H7 (cell line): ENCODE measurements at regions not wholly inside any gene's neighbourhood (a gene's known extent, or its start where the extent isn't known, plus 50 kb on each side); places are given as distances from the start of the nearest gene placed in this dataset.

Source experiments
- DNase-seq: peaks from one replicate; pipeline ENCODE4 v3.0.0; 2012
- H3K27me3 ChIP-seq: 2 replicates; pipeline ENCODE4 v1.6.0; 2011; ENCODE audit warnings: mild to moderate bottlenecking, low read length; ENCODE audit not compliant: control insufficient read depth, insufficient read depth
- H3K36me3 ChIP-seq: replicated peaks from 2 replicates; pipeline ENCODE4 v1.5.1; 2011; ENCODE audit warnings: low read length; ENCODE audit not compliant: control insufficient read depth, insufficient read depth
- H3K4me3 ChIP-seq: 2 replicates; pipeline ENCODE4 v1.5.1; 2011; ENCODE audit warnings: low read depth, mild to moderate bottlenecking, control low read depth, low read length, moderate library complexity; ENCODE audit not compliant: insufficient read depth

DNA sequence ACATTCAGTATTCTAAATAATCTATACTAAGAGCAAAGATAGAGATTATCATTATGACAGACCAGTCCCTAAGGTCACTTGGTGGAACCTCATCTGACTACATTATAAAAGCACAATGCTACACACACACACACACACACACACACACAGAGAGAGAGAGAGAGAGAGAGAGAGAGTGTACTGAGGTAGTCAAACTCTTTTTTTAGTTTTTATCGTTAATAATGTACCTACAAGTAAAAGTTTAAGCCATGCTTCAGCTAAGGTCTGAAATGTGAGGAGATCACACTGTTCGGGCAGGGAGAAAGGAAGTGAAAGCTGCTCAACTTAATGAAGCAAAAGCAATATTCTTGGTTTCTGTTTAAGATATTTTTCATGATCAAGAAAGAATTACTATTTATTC lies 75.8 kb upstream of the CCDC160 start:
- H3K4me3 ChIP-seq, result no peak overlapping the region
- DNase-seq, result no peak
- no peaks in the 10 kb centered on the region for H3K36me3 ChIP-seq
- no peaks in the 10 kb centered on the region for H3K27me3 ChIP-seq

- no peaks in the 10 kb centered on the region for H3K36me3 ChIP-seq
- DNase-seq, result no peak
- no peak overlapping the region for H3K4me3 ChIP-seq
- H3K27me3 ChIP-seq, result no peaks in the 10 kb centered on the region
Measured at GRCh38 chrX:134162032-134162431, 75.0 kb upstream of the CCDC160 start.

- Histone ChIP-seq H3K27me3 (no peaks in the 10 kb centered on the region), H3K4me3 (no peak overlapping the region), H3K36me3 (no peaks in the 10 kb centered on the region; the same call in 1 of the 2 replicates)
- DNase-seq, result no peak
Measured at GRCh38 chrX:134163836-134164235, 73.1 kb upstream of the CCDC160 start.

GRCh38 chrX:134167591-134168203 lies 69.3 kb upstream of the CCDC160 start:
- H3K27me3 ChIP-seq, result no peaks in the 10 kb centered on the region
- no peak for DNase-seq
- H3K4me3 ChIP-seq, result no peak overlapping the region
- peaks cover 13% of the 10 kb centered on the region for H3K36me3 ChIP-seq

DNA sequence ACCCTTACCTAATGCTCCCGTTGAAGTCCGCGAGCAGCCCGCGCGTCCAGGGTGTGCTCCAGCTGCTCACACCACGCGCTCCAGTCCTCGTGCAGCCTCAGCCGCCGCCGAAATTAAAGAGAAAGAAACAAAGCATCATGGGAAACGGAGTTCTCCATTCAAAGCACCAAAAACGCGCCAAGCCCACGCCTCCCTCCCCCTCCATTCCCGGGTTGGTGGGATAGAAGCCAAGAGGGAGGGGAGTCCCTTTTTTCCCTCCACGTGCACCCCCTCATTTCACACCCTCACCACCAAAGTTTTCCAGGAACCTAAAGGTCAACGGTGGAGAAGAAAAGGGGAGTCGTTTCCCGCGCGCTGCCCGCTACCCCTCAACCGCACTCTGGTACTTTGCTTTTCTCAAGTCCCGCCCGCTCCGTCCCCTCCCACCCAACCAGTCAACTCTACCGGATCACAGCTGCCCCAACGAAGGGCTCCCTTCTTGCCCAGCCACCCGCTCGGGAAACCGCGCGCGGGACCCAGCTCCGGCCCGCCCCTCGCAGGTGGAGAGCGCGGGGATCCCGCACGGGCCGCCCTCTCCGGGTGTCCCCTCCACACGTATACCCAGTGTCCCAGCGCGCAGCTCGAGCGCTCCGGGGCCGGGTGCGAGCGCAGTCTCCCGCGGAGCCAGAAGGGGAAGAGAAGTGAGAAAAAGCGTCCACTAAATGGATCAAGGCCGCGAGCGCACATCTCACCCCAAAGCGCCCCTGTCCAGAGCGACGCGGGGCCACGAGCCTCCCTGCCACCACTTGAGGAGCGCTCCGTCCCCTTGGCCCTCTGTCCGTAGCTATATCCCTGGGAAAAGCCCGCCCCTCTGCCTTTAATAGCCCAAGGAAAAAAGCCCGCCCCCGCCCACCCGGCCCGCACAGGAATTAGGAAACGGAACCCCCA lies 65.1 kb upstream of the CCDC160 start:
- DNase-seq, result peak; percentile 64
- peaks cover 16% of the 10 kb centered on the region for H3K36me3 ChIP-seq
- peak overlapping the region; percentile 88 for H3K4me3 ChIP-seq
- H3K27me3 ChIP-seq, result no peaks in the 10 kb centered on the region

DNA sequence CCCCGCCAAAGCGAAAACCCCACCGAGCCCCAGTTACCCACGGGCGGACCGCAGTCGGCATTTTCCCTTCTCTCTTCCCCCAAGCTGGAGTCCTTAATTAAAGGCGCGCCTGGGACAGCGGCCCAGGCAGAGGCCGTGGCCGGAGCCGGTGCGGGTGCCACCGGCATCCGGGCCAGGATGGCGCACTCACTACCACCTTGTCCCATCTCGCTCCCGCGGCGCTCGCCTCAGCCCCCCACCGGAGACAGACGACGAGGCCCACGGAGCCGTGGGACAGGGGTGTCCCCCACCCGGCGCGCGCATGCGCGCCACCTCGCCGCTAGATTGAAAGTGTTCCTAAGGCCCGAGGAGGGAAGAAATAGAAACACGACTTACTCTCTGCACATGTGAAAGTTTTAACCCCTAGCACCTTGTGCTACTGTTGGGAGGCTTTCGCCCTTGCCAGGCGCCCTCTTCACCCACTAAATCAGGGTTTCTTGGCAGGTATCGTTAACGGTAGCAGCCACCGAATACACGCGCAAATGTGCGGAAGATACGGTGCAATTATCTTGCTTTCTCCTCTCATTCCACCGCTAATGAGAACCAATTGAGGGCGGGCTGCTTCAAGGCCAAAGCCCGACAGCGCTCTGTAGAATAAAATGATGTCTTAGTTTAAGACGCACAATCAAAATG lies 64.3 kb upstream of the CCDC160 start:
- DNase-seq, result peak; percentile 55
- H3K4me3 ChIP-seq, result peak overlapping the region; percentile 88
- H3K27me3 ChIP-seq, result no peaks in the 10 kb centered on the region
- H3K36me3 ChIP-seq, result peaks cover 16% of the 10 kb centered on the region

DNA sequence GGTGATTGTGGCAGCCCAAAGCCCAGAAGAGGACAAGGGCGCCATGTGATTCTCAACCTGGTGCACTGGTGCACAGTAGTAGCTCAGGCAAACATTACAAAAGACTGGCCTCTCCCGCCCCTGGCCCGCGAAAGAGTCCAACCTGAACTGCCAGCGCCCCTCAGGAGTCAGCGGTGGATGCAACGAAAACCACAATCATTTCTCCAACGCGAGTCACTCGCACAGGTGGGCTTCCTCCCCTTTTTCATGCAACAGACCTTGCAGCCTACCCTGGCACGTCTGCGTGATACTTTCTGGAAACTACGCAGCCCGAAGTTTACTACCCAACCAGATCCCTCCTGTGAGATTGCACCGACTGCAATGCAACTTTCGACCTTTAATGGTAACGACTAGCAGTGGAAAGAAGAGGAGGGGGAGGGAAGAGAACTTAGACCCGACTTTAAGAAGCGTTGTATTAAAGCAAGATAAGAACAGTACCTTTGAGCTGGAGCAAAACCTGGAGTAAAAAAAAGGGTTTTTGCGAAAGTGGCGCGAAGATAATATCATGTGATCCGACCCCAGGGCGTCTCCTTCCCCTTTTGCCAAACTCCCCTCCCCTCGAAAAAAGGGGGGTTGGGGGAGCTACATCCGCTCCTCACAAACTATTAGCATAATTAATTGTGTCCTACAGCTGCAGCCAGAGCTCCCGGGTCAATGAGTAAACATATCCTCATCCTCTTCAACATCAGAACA lies 63.3 kb upstream of the CCDC160 start:
- no peaks in the 10 kb centered on the region for H3K27me3 ChIP-seq
- peak overlapping the region; percentile 88 for H3K4me3 ChIP-seq
- DNase-seq, result peak; percentile 76
- H3K36me3 ChIP-seq, result peaks cover 16% of the 10 kb centered on the region

DNA sequence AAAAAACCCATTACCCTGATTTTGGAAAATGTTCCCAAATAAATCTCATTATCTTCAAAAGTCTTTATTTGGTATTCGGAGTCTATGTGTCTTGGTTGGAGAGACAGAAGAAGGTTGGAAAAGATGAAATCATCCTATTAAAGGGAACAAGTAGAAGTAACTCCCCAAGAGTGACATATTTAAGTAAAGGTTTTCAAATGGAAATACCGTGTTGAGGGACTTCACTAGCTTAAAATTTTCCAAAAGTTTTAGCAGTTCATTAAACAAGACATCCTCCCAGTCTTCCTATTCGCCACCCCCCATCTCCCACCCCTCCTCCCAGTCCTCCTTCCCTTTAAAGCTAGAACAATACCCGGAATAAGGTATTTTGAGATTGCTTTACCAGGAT lies 62.7 kb upstream of the CCDC160 start:
- no peaks in the 10 kb centered on the region for H3K27me3 ChIP-seq
- peak; percentile 49 for DNase-seq
- peak overlapping the region; percentile 88 for H3K4me3 ChIP-seq
- H3K36me3 ChIP-seq, result peaks cover 16% of the 10 kb centered on the region

DNA sequence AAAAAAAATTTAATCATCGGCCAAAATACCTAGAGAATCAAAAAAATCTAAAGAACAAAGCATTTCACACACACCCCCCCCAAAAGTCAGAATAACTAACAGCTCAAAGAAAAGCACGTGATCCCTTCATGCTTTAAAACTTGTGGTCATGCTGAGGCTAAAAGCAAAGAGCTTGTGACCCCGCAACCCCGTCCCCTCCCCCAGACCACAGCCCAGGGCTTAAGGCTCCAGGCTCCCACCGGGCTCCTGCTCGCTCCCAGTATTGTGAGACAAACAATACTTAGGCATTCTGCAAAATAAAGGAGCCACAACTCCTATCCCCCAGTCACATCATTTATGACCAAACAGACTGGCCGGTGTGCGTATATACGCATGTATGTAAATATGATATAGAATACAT lies 62.1 kb upstream of the CCDC160 start:
- Histone ChIP-seq H3K4me3 (peak overlapping the region; percentile 10; the same call in 1 of the 2 replicates), H3K27me3 (no peaks in the 10 kb centered on the region), H3K36me3 (peaks cover 14% of the 10 kb centered on the region)
- peak; percentile 70 for DNase-seq

DNA sequence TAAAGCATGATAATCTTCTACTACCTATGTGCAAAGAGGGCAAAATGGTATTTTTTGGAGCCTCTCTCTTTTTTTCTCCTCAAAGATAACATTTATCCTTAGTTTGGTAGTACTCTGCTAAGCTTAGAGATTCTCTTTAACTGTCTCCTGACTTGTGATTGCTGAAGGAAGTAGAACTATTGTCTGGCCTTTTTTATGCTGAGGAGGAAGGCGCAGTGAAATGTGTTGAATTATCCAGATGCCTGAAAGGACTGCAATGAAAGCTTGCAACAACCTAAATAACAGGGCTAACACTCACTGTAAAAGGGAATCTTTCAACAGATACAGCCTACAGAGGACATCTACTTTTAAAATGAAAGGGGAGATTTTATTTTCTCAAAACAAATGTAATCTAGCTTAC lies 59.5 kb upstream of the CCDC160 start:
- peaks cover 1% of the 10 kb centered on the region for H3K27me3 ChIP-seq
- H3K4me3 ChIP-seq, result no peak overlapping the region
- H3K36me3 ChIP-seq, result peaks cover 3% of the 10 kb centered on the region
- DNase-seq, result peak; percentile 10

DNA sequence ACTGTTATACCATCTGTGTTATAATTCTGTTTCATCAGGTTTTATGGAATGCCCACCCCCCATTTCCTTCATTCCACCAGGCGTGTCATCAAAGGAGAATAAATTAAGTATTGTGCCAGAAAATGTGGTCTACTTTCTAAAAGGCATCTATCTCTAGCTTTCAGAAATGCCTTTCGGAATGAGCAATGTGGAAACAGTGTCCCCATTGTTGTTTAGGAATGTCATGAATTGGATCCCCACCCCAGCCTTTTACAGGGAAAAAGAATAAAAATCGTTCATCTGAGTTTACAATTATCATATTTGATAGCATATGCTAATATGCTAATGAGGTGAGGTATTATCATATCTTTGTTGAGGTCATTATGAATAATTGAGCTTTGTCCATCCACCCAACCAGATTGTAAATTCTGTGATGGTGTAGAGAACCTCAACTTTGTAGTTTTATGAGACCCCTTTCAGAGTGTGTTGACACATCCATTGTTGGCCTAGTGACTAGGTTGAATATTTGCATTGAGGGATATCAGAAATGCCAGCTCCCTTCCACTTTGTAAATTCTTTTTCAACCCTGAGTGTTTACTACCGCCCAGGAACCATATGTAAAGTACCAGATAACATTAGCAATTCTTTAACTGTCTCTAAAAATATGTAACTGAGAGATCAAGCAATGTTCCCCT lies 56.2 kb upstream of the CCDC160 start:
- Histone ChIP-seq H3K36me3 (no peaks in the 10 kb centered on the region), H3K27me3 (peaks cover 3% of the 10 kb centered on the region), H3K4me3 (no peak overlapping the region)
- DNase-seq, result no peak

DNA sequence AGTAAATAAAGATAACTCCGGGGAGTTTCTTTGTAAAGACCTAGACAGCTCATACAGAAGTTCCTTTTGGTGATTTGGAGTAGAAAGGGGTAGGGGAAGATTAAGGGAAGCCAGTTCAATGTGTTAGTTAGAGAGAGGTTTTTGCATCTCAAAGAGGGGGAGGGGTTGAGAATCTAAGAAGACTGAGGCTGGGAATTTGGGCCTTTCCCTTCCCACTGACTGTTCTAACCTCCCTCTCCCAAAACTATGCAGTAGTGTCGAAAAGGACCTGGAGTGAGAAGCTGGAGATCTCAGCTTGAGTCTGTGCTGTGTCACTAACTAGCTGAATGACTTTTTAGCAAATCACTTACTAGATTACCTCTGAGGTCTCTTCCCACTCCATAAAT lies 55.7 kb upstream of the CCDC160 start:
- Histone ChIP-seq H3K27me3 (peaks cover 3% of the 10 kb centered on the region), H3K4me3 (no peak overlapping the region), H3K36me3 (no peaks in the 10 kb centered on the region)
- DNase-seq, result peak; percentile 36

DNA sequence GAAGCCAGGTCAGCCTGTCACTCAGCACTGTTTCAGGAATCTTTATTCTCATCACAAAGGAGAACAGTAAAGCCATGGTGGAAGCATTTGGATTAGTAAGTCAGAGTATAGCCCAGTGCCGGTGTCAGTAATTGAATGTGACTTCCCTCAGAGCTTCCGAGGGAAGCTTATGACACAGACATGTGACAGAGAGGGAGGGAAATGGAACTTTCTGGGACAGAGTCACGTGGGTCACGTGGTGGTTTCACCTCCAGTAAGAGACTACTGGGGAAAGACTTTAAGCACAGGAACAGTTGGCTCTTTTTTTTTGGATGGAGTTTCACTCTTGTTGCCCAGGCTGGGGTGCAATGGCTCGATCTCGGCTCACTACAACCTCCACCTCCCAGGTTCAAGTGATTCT lies 53.3 kb upstream of the CCDC160 start:
- Histone ChIP-seq H3K4me3 (no peak overlapping the region), H3K27me3 (peaks cover 3% of the 10 kb centered on the region), H3K36me3 (no peaks in the 10 kb centered on the region)
- DNase-seq, result no peak

DNA sequence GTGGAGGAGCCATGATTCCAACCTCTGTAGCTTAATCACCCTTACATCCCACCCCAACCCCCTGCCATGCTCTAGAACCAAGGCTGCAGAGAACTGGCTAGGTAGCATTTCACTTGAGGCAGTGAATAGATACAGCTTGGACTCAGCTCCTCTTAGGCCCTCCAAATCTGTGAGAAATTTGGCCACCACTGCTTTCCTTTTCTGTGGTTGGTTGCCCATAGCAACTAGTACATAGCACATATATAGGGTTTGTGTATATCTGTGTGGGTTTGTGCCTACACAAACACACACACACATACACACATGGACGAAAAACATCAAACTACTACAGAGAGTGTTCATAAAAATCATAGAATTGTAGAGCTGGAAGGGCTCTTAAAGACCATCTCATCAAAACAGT lies 52.0 kb upstream of the CCDC160 start:
- Histone ChIP-seq H3K27me3 (peaks cover 3% of the 10 kb centered on the region), H3K36me3 (no peaks in the 10 kb centered on the region), H3K4me3 (no peak overlapping the region)
- DNase-seq, result no peak
